Activated CD8-positive, alpha-beta T cell treated with anti-CD3 and anti-CD28 coated beads for 36 hours (primary cell): ENCODE measurements at regions not wholly inside any gene's neighbourhood (a gene's known extent, or its start where the extent isn't known, plus 50 kb on each side); places are given as distances from the start of the nearest gene placed in this dataset.

Experiments
- ATAC-seq: fragments of 200-7000 bp; cut with Tn5 transposase; one replicate; pipeline ENCODE4 v1.10.0; 2021; ENCODE audit warnings: mild to moderate bottlenecking, moderate library complexity
- CTCF ChIA-PET: fragments of 350-600 bp; sonication (Branson Sonifier 250); formaldehyde crosslinking; loops from one replicate; lab custom pipeline; 2021; ENCODE audit warnings: antibody characterized with exemption; lab: Charles Lee
- POLR2A ChIA-PET: fragments of 350-600 bp; sonication (Branson Sonifier 250); formaldehyde crosslinking; loops from one replicate; lab custom pipeline; 2021; ENCODE audit warnings: antibody characterized with exemption; lab: Charles Lee
- DNase-seq: peaks from one replicate; pipeline ENCODE4 v3.0.0-alpha.2; 2020
- H3K27ac Mint-ChIP-seq: one replicate; pipeline ENCODE4 v1.8.0; 2021; ENCODE audit warnings: mild to moderate bottlenecking, mixed read lengths
- H3K27me3 Mint-ChIP-seq: one replicate; pipeline ENCODE4 v1.8.0; 2021; ENCODE audit warnings: mixed read lengths
- H3K36me3 Mint-ChIP-seq: one replicate; pipeline ENCODE4 v1.8.0; 2021; ENCODE audit warnings: low read depth, mixed read lengths
- H3K4me1 Mint-ChIP-seq: one replicate; pipeline ENCODE4 v1.8.0; 2021; ENCODE audit warnings: low read depth, mixed read lengths
- H3K4me3 Mint-ChIP-seq: one replicate; pipeline ENCODE4 v1.8.0; 2021; ENCODE audit warnings: mild to moderate bottlenecking, moderate library complexity, mixed read lengths
- H3K9me3 Mint-ChIP-seq: one replicate; pipeline ENCODE4 v1.8.0; 2021; ENCODE audit warnings: mixed read lengths
- CTCF ChIP-seq: fragments of 200-600 bp; IDR thresholded peaks from one replicate; pipeline ENCODE4 v1.8.0; 2022; ENCODE audit warnings: antibody characterized with exemption, mild to moderate bottlenecking
- intact Hi-C: fragments of 100-400 bp; cut with micrococcal nuclease; formaldehyde crosslinking; loops from one replicate; pipeline ENCODE4 v1.10.0; 2022

- no peak overlapping the region for H3K27ac Mint-ChIP-seq
- ChIA-PET POLR2A (no interaction called here), CTCF (no interaction called here)
- no peak for ATAC-seq
- no peaks in the 10 kb centered on the region for H3K4me1 Mint-ChIP-seq
- no peaks in the 10 kb centered on the region for H3K36me3 Mint-ChIP-seq
- peaks cover 2% of the 10 kb centered on the region for H3K27me3 Mint-ChIP-seq
- no peaks in the 10 kb centered on the region for H3K9me3 Mint-ChIP-seq
- intact Hi-C loops, result no loop called here
- DNase-seq, result no peak
- H3K4me3 Mint-ChIP-seq, result no peak overlapping the region
- no peak for TF ChIP-seq CTCF
Observed at GRCh38 chr7:18225067-18225466, 197.4 kb upstream of the PRPS1L1 start.

GRCh38 chr7:18226598-18226997, 199.0 kb upstream of the PRPS1L1 start:
- ATAC-seq, result no peak
- TF ChIP-seq CTCF, result no peak
- Mint-ChIP-seq H3K36me3 (no peaks in the 10 kb centered on the region), H3K27me3 (peaks cover 2% of the 10 kb centered on the region), H3K4me1 (no peaks in the 10 kb centered on the region), H3K4me3 (no peak overlapping the region), H3K27ac (no peak overlapping the region), H3K9me3 (no peaks in the 10 kb centered on the region)
- POLR2A ChIA-PET, result no interaction called here
- intact Hi-C loops, result no loop called here
- CTCF ChIA-PET, result no interaction called here
- DNase-seq, result no peak

- Mint-ChIP-seq H3K27ac (no peak overlapping the region), H3K9me3 (no peaks in the 10 kb centered on the region), H3K4me1 (no peaks in the 10 kb centered on the region), H3K27me3 (peaks cover 2% of the 10 kb centered on the region), H3K36me3 (no peaks in the 10 kb centered on the region), H3K4me3 (no peak overlapping the region)
- DNase-seq, result no peak
- CTCF ChIA-PET, result no interaction called here
- POLR2A ChIA-PET, result no interaction called here
- ATAC-seq, result no peak
- no peak for TF ChIP-seq CTCF
- intact Hi-C loops, result no loop called here
Observed at GRCh38 chr7:18228686-18229085, 201.0 kb upstream of the PRPS1L1 start.

GRCh38 chr7:18230271-18230670, 202.6 kb upstream of the PRPS1L1 start:
- no peaks in the 10 kb centered on the region for H3K9me3 Mint-ChIP-seq
- DNase-seq, result no peak
- TF ChIP-seq CTCF, result no peak
- ChIA-PET POLR2A (no interaction called here), CTCF (no interaction called here)
- H3K4me1 Mint-ChIP-seq, result no peaks in the 10 kb centered on the region
- ATAC-seq, result no peak
- no peaks in the 10 kb centered on the region for H3K27me3 Mint-ChIP-seq
- H3K27ac Mint-ChIP-seq, result no peak overlapping the region
- intact Hi-C loops, result no loop called here
- H3K4me3 Mint-ChIP-seq, result no peak overlapping the region
- H3K36me3 Mint-ChIP-seq, result no peaks in the 10 kb centered on the region

- Mint-ChIP-seq H3K4me3 (no peak overlapping the region), H3K36me3 (no peaks in the 10 kb centered on the region), H3K4me1 (no peaks in the 10 kb centered on the region), H3K27me3 (no peaks in the 10 kb centered on the region), H3K27ac (no peak overlapping the region), H3K9me3 (no peaks in the 10 kb centered on the region)
- ChIA-PET POLR2A (no interaction called here), CTCF (no interaction called here)
- DNase-seq (no peak), ATAC-seq (no peak)
- intact Hi-C loops, result no loop called here
- no peak for TF ChIP-seq CTCF
Observed at GRCh38 chr7:18231854-18232253, 204.2 kb upstream of the PRPS1L1 start.
